H1 (cell line): ENCODE measurements at regions not wholly inside any gene's neighbourhood (a gene's known extent, or its start where the extent isn't known, plus 50 kb on each side); places are given as distances from the start of the nearest gene placed in this dataset.

Source experiments
- CTCF ChIA-PET: fragments of 300-600 bp; sonication (Branson Sonifier 250); formaldehyde crosslinking; loops from one replicate; lab custom pipeline; 2021; ENCODE audit not compliant: partially characterized antibody; lab: Charles Lee
- POLR2A ChIA-PET: fragments of 300-600 bp; sonication (Branson Sonifier 250); formaldehyde crosslinking; loops from one replicate; lab custom pipeline; 2021; ENCODE audit warnings: inconsistent platforms; ENCODE audit not compliant: partially characterized antibody; lab: Charles Lee
- DNase-seq, 2 experiments: peaks; one replicate each; pipeline versions ENCODE4 v3.0.0 to v3.0.0-alpha.2; 2010 to 2022; ENCODE audit warnings: low spot score in 2 of 2, low read depth in 1 of 2, mixed read lengths in 1 of 2
- FAIRE-seq: peaks from 2 replicates; lab custom pipeline; 2011; peaks lifted over from hg19 to GRCh38; lab: Jason Lieb, UNC
- H2AFZ ChIP-seq: 2 replicates; pipeline ENCODE4 v1.8.1; 2012; ENCODE audit warnings: low read length, inconsistent platforms
- H2AK5ac ChIP-seq: 2 replicates; pipeline ENCODE4 v1.6.1; 2013; ENCODE audit warnings: low read depth, low read length
- H2BK120ac ChIP-seq: replicated peaks from 2 replicates; pipeline ENCODE3; 2013; ENCODE audit warnings: low read depth, low read length, inconsistent platforms
- H2BK12ac ChIP-seq: 2 replicates; pipeline ENCODE4 v1.6.1; 2013; ENCODE audit warnings: low read depth, low read length
- H2BK15ac ChIP-seq: 2 replicates; pipeline ENCODE4 v1.6.1; 2013; ENCODE audit warnings: low read length
- H2BK20ac ChIP-seq: 2 replicates; pipeline ENCODE4 v1.6.1; 2013; ENCODE audit warnings: low read length
- H2BK5ac ChIP-seq: 2 replicates; pipeline ENCODE4 v1.6.1; 2013; ENCODE audit warnings: low read depth, low read length
- H3K14ac ChIP-seq: 2 replicates; pipeline ENCODE4 v1.6.1; 2013; ENCODE audit warnings: inconsistent platforms; ENCODE audit not compliant: insufficient read length
- H3K18ac ChIP-seq: 2 replicates; pipeline ENCODE4 v1.6.1; 2013; ENCODE audit warnings: low read length; ENCODE audit errors: extremely low read depth
- H3K23ac ChIP-seq: 2 replicates; pipeline ENCODE4 v1.6.1; 2013; ENCODE audit warnings: inconsistent platforms; ENCODE audit not compliant: insufficient read length
- H3K23me2 ChIP-seq: 2 replicates; pipeline ENCODE4 v1.6.1; 2013; ENCODE audit warnings: low read depth, low read length
- H3K27ac ChIP-seq: 2 replicates; pipeline ENCODE4 v1.6.1; 2011; ENCODE audit warnings: low read depth, low read length, inconsistent platforms
- H3K27me3 ChIP-seq, 4 experiments: replicated peaks in 1 of 4; 1 replicate in 1 of 4; 2 replicates in 3 of 4; pipeline versions ENCODE4 v1.6.1 to v1.8.1; 2011 to 2013; ENCODE audit warnings: low read length in 3 of 4, mild to moderate bottlenecking in 3 of 4, inconsistent platforms in 2 of 4, mixed read lengths in 2 of 4, moderate library complexity in 1 of 4; ENCODE audit not compliant: control insufficient read depth in 3 of 4, insufficient read depth in 3 of 4; ENCODE audit errors: extremely low read depth in 1 of 4
- H3K36me3 ChIP-seq, 4 experiments: 2 replicates each; pipeline versions ENCODE4 v1.6.1 to v1.8.1; 2011 to 2013; ENCODE audit warnings: mild to moderate bottlenecking in 4 of 4, low read length in 3 of 4, moderate library complexity in 2 of 4, control low read depth in 1 of 4, inconsistent platforms in 1 of 4; ENCODE audit not compliant: insufficient read depth in 4 of 4, control insufficient read depth in 2 of 4
- H3K4ac ChIP-seq: replicated peaks from 2 replicates; pipeline ENCODE3; 2013; ENCODE audit warnings: low read length, low read depth, mixed read lengths, inconsistent platforms; ENCODE audit not compliant: insufficient read length
- H3K4me1 ChIP-seq, 4 experiments: replicated peaks in 1 of 4; 1 replicate in 1 of 4; 2 replicates in 3 of 4; pipeline versions ENCODE4 v1.6.1 to v1.8.1; 2011 to 2013; ENCODE audit warnings: low read length in 3 of 4, inconsistent platforms in 2 of 4, mixed read lengths in 1 of 4; ENCODE audit not compliant: insufficient read depth in 4 of 4, control insufficient read depth in 3 of 4
- H3K4me2 ChIP-seq, 2 experiments: 2 replicates each; pipeline versions ENCODE4 v1.6.1 to v1.8.1; 2011 to 2013; ENCODE audit warnings: low read depth in 2 of 2, low read length in 2 of 2, control low read depth in 1 of 2, inconsistent platforms in 1 of 2, mild to moderate bottlenecking in 1 of 2; ENCODE audit not compliant: insufficient read depth in 1 of 2
- H3K4me3 ChIP-seq, 4 experiments: fragments of 200-600, 300-600 bp in 1 of 4; sonication (generic), shearing (Covaris generic), sonication (Bioruptor Twin) in 1 of 4; 2 replicates each; pipeline versions ENCODE4 v1.5.1 to v1.8.1; 2011 to 2016; ENCODE audit warnings: low read length in 4 of 4, low read depth in 3 of 4, control low read depth in 2 of 4, inconsistent platforms in 2 of 4, mild to moderate bottlenecking in 2 of 4, mixed read lengths in 1 of 4, moderate library complexity in 1 of 4; ENCODE audit not compliant: insufficient read depth in 2 of 4; ENCODE audit errors: extremely low read depth in 1 of 4
- H3K56ac ChIP-seq: replicated peaks from 2 replicates; pipeline ENCODE3; 2013; ENCODE audit warnings: low read depth, mild to moderate bottlenecking, mixed read lengths, low read length, inconsistent platforms; ENCODE audit not compliant: insufficient read length
- H3K79me1 ChIP-seq: 2 replicates; pipeline ENCODE4 v1.6.1; 2013; ENCODE audit warnings: low read depth, low read length, control low read depth
- H3K79me2 ChIP-seq, 2 experiments: 2 replicates each; pipeline versions ENCODE4 v1.6.1 to v1.8.1; 2012 to 2013; ENCODE audit warnings: low read length in 2 of 2, mild to moderate bottlenecking in 2 of 2, inconsistent platforms in 1 of 2; ENCODE audit not compliant: insufficient read depth in 2 of 2, control insufficient read depth in 1 of 2
- H3K9ac ChIP-seq, 4 experiments: replicated peaks in 1 of 4; 1 replicate in 1 of 4; 2 replicates in 3 of 4; pipeline versions ENCODE4 v1.6.1 to v1.8.1; 2011 to 2013; ENCODE audit warnings: low read depth in 3 of 4, low read length in 3 of 4, control low read depth in 2 of 4, mild to moderate bottlenecking in 2 of 4, moderate library complexity in 2 of 4, inconsistent platforms in 1 of 4; ENCODE audit errors: extremely low read depth in 1 of 4
- H3K9me3 ChIP-seq, 2 experiments: 2 replicates each; pipeline versions ENCODE4 v1.6.1 to v1.8.1; 2012 to 2013; ENCODE audit warnings: mild to moderate bottlenecking in 2 of 2, moderate library complexity in 2 of 2, control low read depth in 1 of 2, inconsistent platforms in 1 of 2, low read depth in 1 of 2, low read length in 1 of 2, mixed read lengths in 1 of 2; ENCODE audit not compliant: insufficient read depth in 2 of 2
- H4K20me1 ChIP-seq, 2 experiments: replicated peaks in 1 of 2; 2 replicates each; pipeline versions ENCODE3 to v1.8.1; 2011 to 2013; ENCODE audit warnings: inconsistent platforms in 2 of 2, low read length in 2 of 2, mild to moderate bottlenecking in 1 of 2; ENCODE audit not compliant: insufficient read depth in 2 of 2, control insufficient read depth in 1 of 2
- H4K5ac ChIP-seq: 2 replicates; pipeline ENCODE4 v1.6.1; 2013; ENCODE audit warnings: low read length, low read depth, mixed read lengths, inconsistent platforms; ENCODE audit not compliant: insufficient read length
- H4K8ac ChIP-seq: 2 replicates; pipeline ENCODE4 v1.8.0; 2013; ENCODE audit warnings: mild to moderate bottlenecking, moderate library complexity, low read length, inconsistent platforms; ENCODE audit not compliant: insufficient read depth; ENCODE audit errors: extremely low read depth
- H4K91ac ChIP-seq: replicated peaks from 2 replicates; pipeline ENCODE3; 2013; ENCODE audit warnings: low read length, mixed read lengths, inconsistent platforms; ENCODE audit not compliant: insufficient read length
- CREB1 ChIP-seq: IDR thresholded peaks from 2 replicates; pipeline ENCODE4 v1.6.1; 2012; ENCODE audit warnings: inconsistent platforms
- EGR1 ChIP-seq: IDR thresholded peaks from 2 replicates; pipeline ENCODE4 v1.6.1; 2011; ENCODE audit warnings: low read depth, low read length, borderline replicate concordance
- GABPA ChIP-seq: IDR thresholded peaks from 2 replicates; pipeline ENCODE4 v1.6.1; 2011; ENCODE audit warnings: mild to moderate bottlenecking, low read length, moderate library complexity, borderline replicate concordance; ENCODE audit not compliant: insufficient read depth
- JUN ChIP-seq: IDR thresholded peaks from 2 replicates; pipeline ENCODE4 v1.6.1; 2011; ENCODE audit warnings: low read depth, mild to moderate bottlenecking, improper control_type of control experiment, low read length
- MAFK ChIP-seq: IDR thresholded peaks from 2 replicates; pipeline ENCODE4 v1.6.1; 2012; ENCODE audit warnings: low read depth, mild to moderate bottlenecking, improper control_type of control experiment, low read length
- POLR2AphosphoS5 ChIP-seq: IDR thresholded peaks from 2 replicates; pipeline ENCODE4 v1.6.1; 2011; ENCODE audit warnings: low read depth, low read length
- RAD21 ChIP-seq, 2 experiments: IDR thresholded peaks in 1 of 2; conservative IDR thresholded peaks in 1 of 2; 2 replicates each; pipeline ENCODE4 v1.6.1; 2011; ENCODE audit warnings: low read depth in 2 of 2, low read length in 2 of 2, improper control_type of control experiment in 1 of 2, inconsistent platforms in 1 of 2, mild to moderate bottlenecking in 1 of 2, moderate library complexity in 1 of 2
- RBBP5 ChIP-seq: IDR thresholded peaks from 2 replicates; pipeline ENCODE4 v1.7.1; 2012; ENCODE audit warnings: low read depth, mild to moderate bottlenecking, inconsistent platforms, low read length, moderate library complexity, borderline replicate concordance
- SIN3A ChIP-seq, 2 experiments: IDR thresholded peaks in 1 of 2; conservative IDR thresholded peaks in 1 of 2; 2 replicates each; pipeline ENCODE4 v1.6.1; 2011 to 2012; ENCODE audit warnings: low read length in 2 of 2, improper control_type of control experiment in 1 of 2, low read depth in 1 of 2, mild to moderate bottlenecking in 1 of 2
- SP2 ChIP-seq: IDR thresholded peaks from 2 replicates; pipeline ENCODE4 v1.6.1; 2012; ENCODE audit warnings: mild to moderate bottlenecking, low read length, inconsistent platforms
- SRF ChIP-seq: IDR thresholded peaks from 2 replicates; pipeline ENCODE4 v1.6.1; 2011; ENCODE audit warnings: mild to moderate bottlenecking, low read depth, low read length, moderate library complexity
- WGBS, 2 experiments: shearing (Covaris generic) in 1 of 2; methylation state at CpG; one replicate each; pipeline versions ENCODE4 v1.1.6 to v1.1.7; 2013 to 2015; ENCODE audit warnings: low lambda C conversion rate in 2 of 2, mixed read lengths in 2 of 2, inconsistent platforms in 1 of 2, low coverage in 1 of 2, missing lambda C conversion rate in 1 of 2; ENCODE audit not compliant: insufficient replicate concordance in 2 of 2, insufficient coverage in 1 of 2, insufficient read length in 1 of 2; ENCODE audit errors: extremely low coverage in 1 of 2, missing lambda C conversion rate in 1 of 2; 5-methylcytosine and 5-hydroxymethylcytosine counted together

DNA sequence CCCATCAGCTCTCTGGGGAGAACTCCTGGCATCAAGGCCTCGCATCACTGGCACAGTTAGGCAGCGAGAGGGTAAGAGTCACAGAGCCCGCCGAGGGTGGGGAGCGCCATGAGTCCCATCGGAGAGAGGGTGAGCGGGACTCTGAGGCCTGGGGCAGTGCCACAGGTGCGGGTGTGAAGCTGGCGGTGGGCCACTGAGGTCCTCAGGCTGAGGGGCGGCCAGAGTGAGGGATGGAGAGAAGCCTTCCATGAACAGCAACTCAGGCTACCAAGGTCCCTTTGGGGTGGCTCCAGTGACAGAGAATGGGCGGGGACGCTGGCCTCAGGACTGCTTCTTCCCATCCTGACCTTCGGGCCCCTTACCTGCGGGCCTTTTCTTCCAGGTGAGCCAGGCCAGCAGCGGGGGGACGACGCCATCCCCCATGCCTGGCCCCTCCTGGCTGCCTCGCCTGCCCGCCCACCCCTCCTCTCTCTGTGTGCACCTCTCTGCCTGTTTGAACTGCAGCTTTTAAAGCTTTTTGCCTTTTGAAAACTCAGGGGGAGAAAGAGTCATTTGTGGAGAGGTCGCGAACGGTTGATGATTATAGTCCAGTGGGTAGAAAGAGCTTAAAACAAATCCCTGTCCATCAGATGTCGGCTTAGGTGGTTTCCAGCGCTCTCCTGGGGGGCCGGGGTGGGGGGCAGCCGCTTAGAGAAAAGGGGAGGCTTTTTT lies 149.3 kb upstream of the GSE1 start:
- Histone ChIP-seq H2AK5ac (no peak overlapping the region), H3K36me3 (no peaks in the 10 kb centered on the region), H4K20me1 (peaks cover 4 to 6% of the 10 kb centered on the region in 2 experiments), H3K23ac (no peak overlapping the region), H4K91ac (no peak overlapping the region), H3K14ac (no peak overlapping the region), H3K9me3 (no peaks in the 10 kb centered on the region), H4K8ac (no peak overlapping the region), H2AFZ (no peak overlapping the region), H4K5ac (no peak overlapping the region), H3K23me2 (peaks cover 7% of the 10 kb centered on the region), H3K79me2 (no peaks in the 10 kb centered on the region), H3K4ac (no peak overlapping the region), H3K27ac (no peak overlapping the region), H3K4me2 (peak overlapping the region in 1 of 2 experiments; percentile 64; a peak in 2 of 4 replicates), H3K79me1 (no peaks in the 10 kb centered on the region), H3K27me3 (peaks cover 5 to 49% (median 34%) of the 10 kb centered on the region in 4 experiments; a peak in 6 of 7 replicates), H2BK15ac (0 out of 2 replicates have a peak overlapping the region, but pooled peaks have one; percentile 72), H3K9ac (no peak overlapping the region), H2BK12ac (0 out of 2 replicates have a peak overlapping the region, but pooled peaks have one; percentile 60), H3K4me1 (peaks cover 7 to 33% (median 25%) of the 10 kb centered on the region in 4 experiments), H2BK120ac (no peak overlapping the region), H2BK5ac (no peak overlapping the region), H3K18ac (no peak overlapping the region), H3K4me3 (no peak overlapping the region), H3K56ac (no peak overlapping the region), H2BK20ac (0 out of 2 replicates have a peak overlapping the region, but pooled peaks have one; percentile 18)
- POLR2A ChIA-PET, result no interaction called here
- DNase-seq (no peak), FAIRE-seq (no peak)
- WGBS, 2 experiments, result 74% methylated on average over 25 of the region's 26 CpGs; no CpG with 5 or more reads in 1 of the 2 experiments
- CTCF ChIA-PET, result interaction anchor here (1.0 to 15.1 kb wide), 16 partner anchors 9 to 511 kb away, joined by 3 to 277 read pairs (median 5); no protein-coding TSS in a partner anchor
- no peak for TF ChIP-seq MAFK
- TF ChIP-seq POLR2AphosphoS5, result no peak
- no peak for TF ChIP-seq SIN3A (conservative IDR thresholded peaks at IDR 0.05 in 1 of 2, IDR thresholded peaks at IDR 0.05 in 1 of 2; ENCODE audit: low read depth in 1 of 2, low read length in 2 of 2)
- TF ChIP-seq GABPA, result no peak
- no peak for TF ChIP-seq SP2
- no peak for TF ChIP-seq CREB1
- TF ChIP-seq JUN, result no peak
- TF ChIP-seq RBBP5, result no peak
- TF ChIP-seq RAD21 (IDR thresholded peaks at IDR 0.05 in 1 of 2, conservative IDR thresholded peaks at IDR 0.05 in 1 of 2; ENCODE audit: low read depth in 2 of 2, low read length in 2 of 2), result no peak
- no peak for TF ChIP-seq SRF
- no peak for TF ChIP-seq EGR1
